GF-D8 (cell line): ENCODE measurements at regions not wholly inside any gene's neighbourhood (a gene's known extent, or its start where the extent isn't known, plus 50 kb on each side); places are given as distances from the start of the nearest gene placed in this dataset.

ENCODE experiments used
- DNase-seq: peaks from one replicate; lab custom pipeline; 2025; lab: John Stamatoyannopoulos, UW

- no peak for DNase-seq
Measured at GRCh38 chr1:187310038-187310631, 481.4 kb downstream of the PLA2G4A start.

GRCh38 chr1:187313115-187313514 is 484.4 kb downstream of the PLA2G4A start:
- no peak for DNase-seq

- no peak for DNase-seq
Measured at GRCh38 chr1:187326557-187326956, 497.8 kb downstream of the PLA2G4A start.

GRCh38 chr1:187336441-187337168 is 507.9 kb downstream of the PLA2G4A start:
- no peak for DNase-seq

- no peak for DNase-seq
Measured at GRCh38 chr1:187338762-187339412, 510.1 kb downstream of the PLA2G4A start.

- no peak for DNase-seq
Measured at GRCh38 chr1:187342495-187342894, 513.7 kb downstream of the PLA2G4A start.

- no peak for DNase-seq
Measured at GRCh38 chr1:187374082-187374481, 545.3 kb downstream of the PLA2G4A start.

- no peak for DNase-seq
Measured at GRCh38 chr1:187374742-187375141, 546.0 kb downstream of the PLA2G4A start.

GRCh38 chr1:187383366-187383765 is 554.6 kb downstream of the PLA2G4A start:
- no peak for DNase-seq

- DNase-seq: no peak
Measured at GRCh38 chr1:187384504-187384903, 555.8 kb downstream of the PLA2G4A start.

- DNase-seq: no peak
Measured at GRCh38 chr1:187390215-187390818, 561.6 kb downstream of the PLA2G4A start.

- no peak for DNase-seq
Measured at GRCh38 chr1:187396226-187396625, 567.5 kb downstream of the PLA2G4A start.

- no peak for DNase-seq
Measured at GRCh38 chr1:187396929-187397796, 568.4 kb downstream of the PLA2G4A start.

- DNase-seq: no peak
Measured at GRCh38 chr1:187408212-187409004, 579.7 kb downstream of the PLA2G4A start.

GRCh38 chr1:187409341-187409740 is 580.6 kb downstream of the PLA2G4A start:
- no peak for DNase-seq

- no peak for DNase-seq
Measured at GRCh38 chr1:187411118-187411517, 582.4 kb downstream of the PLA2G4A start.

GRCh38 chr1:187413405-187414169 is 584.8 kb downstream of the PLA2G4A start:
- DNase-seq: no peak

GRCh38 chr1:187415065-187415464 is 586.3 kb downstream of the PLA2G4A start:
- DNase-seq: no peak

- DNase-seq: no peak
Measured at GRCh38 chr1:187417520-187417919, 588.8 kb downstream of the PLA2G4A start.

- DNase-seq: no peak
Measured at GRCh38 chr1:187433598-187433997, 604.8 kb downstream of the PLA2G4A start.
